ENCODE measurements at regions not wholly inside any gene's neighbourhood (a gene's known extent, or its start where the extent isn't known, plus 50 kb on each side); places are given as distances from the start of the nearest gene placed in this dataset.

DNA sequence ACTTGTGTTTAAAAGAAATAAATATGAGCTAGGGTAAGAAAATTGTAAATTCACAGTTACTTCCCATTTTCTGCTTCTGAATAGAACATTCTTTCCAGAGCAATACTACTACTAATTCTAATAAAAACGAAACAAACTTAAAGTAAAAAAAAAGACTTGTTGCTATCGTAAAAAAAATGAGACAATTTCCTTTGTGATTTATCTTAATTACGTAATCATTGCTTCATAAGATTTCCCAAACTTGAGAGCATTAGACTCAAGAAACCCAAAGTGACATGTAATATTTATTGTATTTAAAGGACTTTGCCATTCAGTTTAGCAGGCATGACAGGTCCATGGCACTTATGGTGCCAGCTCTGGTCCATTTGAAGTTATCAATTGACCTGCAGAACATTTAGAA, 153.8 kb downstream of the AQP4 start:
- 39% methylated on average over 3 of the region's 3 CpGs for WGBS (ENCODE audit: low lambda C conversion rate)
- Histone ChIP-seq H3K4me1 (ENCODE audit: control insufficient read depth in 1 of 2, insufficient read depth in 2 of 2, low read depth in 1 of 2, low read length in 1 of 2) (no peaks in the 10 kb centered on the region; a peak in 2 of 4 replicates), H4K20me1 (ENCODE audit: insufficient read depth) (no peaks in the 10 kb centered on the region), H3K4me3 (ENCODE audit: low read depth in 2 of 2, low read length in 1 of 2) (no peak overlapping the region), H2AFZ (ENCODE audit: low read depth) (no peak overlapping the region), H3K27ac (ENCODE audit: low read depth in 2 of 2, low read length in 1 of 2) (no peak overlapping the region), H3K4me2 (no peak overlapping the region), H3K79me2 (ENCODE audit: insufficient read depth) (no peaks in the 10 kb centered on the region), H3F3A (replicated peaks; ENCODE audit: insufficient read depth) (no peaks in the 10 kb centered on the region), H3K9me2 (no peaks in the 10 kb centered on the region), H3K9ac (no peak overlapping the region), H3K36me3 (replicated peaks in 1 of 2; ENCODE audit: control insufficient read depth in 1 of 2, insufficient read depth in 2 of 2, low read length in 1 of 2) (no peaks in the 10 kb centered on the region), H3K9me3 (no peaks in the 10 kb centered on the region), H3K27me3 (ENCODE audit: insufficient read depth) (no peaks in the 10 kb centered on the region)
- ChIA-PET POLR2A (no interaction called here), CTCF (no interaction called here)
- no peak for DNase-seq
- no peak for TF ChIP-seq EP300 (IDR thresholded peaks at IDR 0.05; ENCODE audit: borderline replicate concordance in 1 of 2, low read depth in 1 of 2, low read length in 1 of 2)
- no peak for TF ChIP-seq TAF1 (IDR thresholded peaks at IDR 0.05; ENCODE audit: borderline replicate concordance, low read depth, low read length)
- no peak for TF ChIP-seq JUND (IDR thresholded peaks at IDR 0.05)
- TF ChIP-seq, protein P1, sequence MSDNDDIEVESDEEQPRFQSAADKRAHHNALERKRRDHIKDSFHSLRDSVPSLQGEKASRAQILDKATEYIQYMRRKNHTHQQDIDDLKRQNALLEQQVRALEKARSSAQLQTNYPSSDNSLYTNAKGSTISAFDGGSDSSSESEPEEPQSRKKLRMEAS (IDR thresholded peaks at IDR 0.05; ENCODE audit: low read depth) = no peak
- no peak for TF ChIP-seq TEAD4 (IDR thresholded peaks at IDR 0.05; ENCODE audit: borderline replicate concordance, insufficient read depth)
- no peak for TF ChIP-seq YY1 (IDR thresholded peaks at IDR 0.05; ENCODE audit: low read depth)
- no peak for TF ChIP-seq POLR2AphosphoS5 (IDR thresholded peaks at IDR 0.05; ENCODE audit: low read depth, low read length)
- TF ChIP-seq ELF1 (IDR thresholded peaks at IDR 0.05) = no peak
- TF ChIP-seq FOSL2 (IDR thresholded peaks at IDR 0.05; ENCODE audit: borderline replicate concordance, low read depth) = no peak
- TF ChIP-seq, protein P2, sequence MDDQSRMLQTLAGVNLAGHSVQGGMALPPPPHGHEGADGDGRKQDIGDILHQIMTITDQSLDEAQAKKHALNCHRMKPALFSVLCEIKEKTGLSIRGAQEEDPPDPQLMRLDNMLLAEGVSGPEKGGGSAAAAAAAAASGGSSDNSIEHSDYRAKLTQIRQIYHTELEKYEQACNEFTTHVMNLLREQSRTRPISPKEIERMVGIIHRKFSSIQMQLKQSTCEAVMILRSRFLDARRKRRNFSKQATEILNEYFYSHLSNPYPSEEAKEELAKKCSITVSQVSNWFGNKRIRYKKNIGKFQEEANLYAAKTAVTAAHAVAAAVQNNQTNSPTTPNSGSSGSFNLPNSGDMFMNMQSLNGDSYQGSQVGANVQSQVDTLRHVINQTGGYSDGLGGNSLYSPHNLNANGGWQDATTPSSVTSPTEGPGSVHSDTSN (IDR thresholded peaks at IDR 0.05) = no peak
- TF ChIP-seq GABPA (IDR thresholded peaks at IDR 0.05; ENCODE audit: low read depth) = no peak

DNA sequence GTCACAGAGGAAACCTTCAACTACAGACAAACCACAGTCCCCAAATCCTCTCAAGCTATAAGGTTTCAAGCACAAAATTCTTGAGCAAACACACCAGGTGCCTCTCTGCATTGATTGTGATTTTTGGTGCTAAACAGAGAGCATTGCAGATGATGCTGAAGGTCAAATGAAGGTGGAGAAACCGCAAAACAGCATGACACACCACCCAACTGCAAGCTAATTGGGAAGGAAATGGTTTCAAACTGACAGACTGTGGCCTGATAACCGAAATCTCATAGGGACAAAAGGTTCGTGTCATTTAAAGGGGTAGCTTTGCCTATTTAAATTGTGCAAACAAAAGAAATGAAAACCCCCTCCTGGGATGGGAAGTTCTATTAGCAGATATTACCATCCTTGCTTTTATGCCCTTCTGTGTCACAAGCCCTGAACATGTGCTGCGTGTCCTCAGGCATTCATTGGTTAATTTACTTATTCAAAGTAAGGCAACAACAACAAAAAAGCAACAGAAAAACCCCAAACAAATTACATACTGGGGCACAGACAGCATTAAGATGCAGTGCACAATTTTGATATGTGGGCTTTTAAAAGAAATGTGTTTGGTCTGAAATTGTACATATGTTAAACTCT, 154.9 kb downstream of the AQP4 start:
- ChIA-PET CTCF (interaction anchor here (1.5 kb wide), 1 partner anchor 12 kb away, joined by 3 read pairs; no protein-coding TSS in a partner anchor), POLR2A (no interaction called here)
- no peak overlapping the region for H3K4me3 ChIP-seq (ENCODE audit: low read depth in 2 of 2, low read length in 1 of 2)
- H3F3A ChIP-seq (replicated peaks; ENCODE audit: insufficient read depth) = no peaks in the 10 kb centered on the region
- no peak overlapping the region for H2AFZ ChIP-seq (ENCODE audit: low read depth)
- TF ChIP-seq NRF1 (IDR thresholded peaks at IDR 0.05; ENCODE audit: low read depth, low read length) (no peak), ELF1 (IDR thresholded peaks at IDR 0.05) (no peak), FOXM1 (IDR thresholded peaks at IDR 0.05; ENCODE audit: low read depth) (no peak), RFX5 (IDR thresholded peaks at IDR 0.05; ENCODE audit: low read length) (no peak), POLR2AphosphoS5 (IDR thresholded peaks at IDR 0.05; ENCODE audit: low read depth, low read length) (no peak), SIN3A (IDR thresholded peaks at IDR 0.05; ENCODE audit: borderline replicate concordance, low read depth, low read length) (no peak)
- TF ChIP-seq, protein P2 (IDR thresholded peaks at IDR 0.05) = no peak
- H4K20me1 ChIP-seq (ENCODE audit: insufficient read depth) = no peaks in the 10 kb centered on the region
- H3K79me2 ChIP-seq (ENCODE audit: insufficient read depth) = no peaks in the 10 kb centered on the region
- H3K9me3 ChIP-seq = no peaks in the 10 kb centered on the region
- H3K4me2 ChIP-seq = no peak overlapping the region
- no peaks in the 10 kb centered on the region for H3K36me3 ChIP-seq (replicated peaks in 1 of 2; ENCODE audit: control insufficient read depth in 1 of 2, insufficient read depth in 2 of 2, low read length in 1 of 2)
- H3K9me2 ChIP-seq = no peaks in the 10 kb centered on the region
- no peak for DNase-seq
- H3K27me3 ChIP-seq (ENCODE audit: insufficient read depth) = no peaks in the 10 kb centered on the region
- H3K27ac ChIP-seq (ENCODE audit: low read depth in 2 of 2, low read length in 1 of 2) = no peak overlapping the region
- no peak overlapping the region for H3K9ac ChIP-seq
- 37% methylated on average over 4 of the region's 4 CpGs for WGBS (ENCODE audit: low lambda C conversion rate)
- no peaks in the 10 kb centered on the region; a peak in 2 of 4 replicates for H3K4me1 ChIP-seq (ENCODE audit: control insufficient read depth in 1 of 2, insufficient read depth in 2 of 2, low read depth in 1 of 2, low read length in 1 of 2)

Data from SK-N-SH (cell line).